Small intestine (tissue), 7 donors: ENCODE measurements at regions not wholly inside any gene's neighbourhood (a gene's known extent, or its start where the extent isn't known, plus 50 kb on each side); places are given as distances from the start of the nearest gene placed in this dataset.

Source experiments
- DNase-seq, 2 donors: peaks; one replicate each; pipeline versions ENCODE4 v3.0.0 to v3.0.0-alpha.2; 2013
- FAIRE-seq: peaks from 2 replicates; lab custom pipeline; 2012; peaks lifted over from hg19 to GRCh38; lab: Jason Lieb, UNC
- H3K27ac ChIP-seq, 3 donors: one replicate each; pipeline ENCODE4 v1.5.1; 2013; ENCODE audit warnings: low read length in 2 of 3, mild to moderate bottlenecking in 2 of 3, control low read depth in 1 of 3, inconsistent platforms in 1 of 3, low read depth in 1 of 3, moderate library complexity in 1 of 3
- H3K27me3 ChIP-seq, 3 donors: one replicate each; pipeline ENCODE4 v1.6.1; 2013; ENCODE audit warnings: low read length in 3 of 3, inconsistent platforms in 1 of 3; ENCODE audit not compliant: control insufficient read depth in 3 of 3, insufficient read depth in 3 of 3
- H3K36me3 ChIP-seq, 3 donors: one replicate each; pipeline ENCODE4 v1.6.1; 2013; ENCODE audit warnings: low read length in 3 of 3, inconsistent platforms in 1 of 3, low read depth in 1 of 3, mild to moderate bottlenecking in 1 of 3, moderate library complexity in 1 of 3; ENCODE audit not compliant: control insufficient read depth in 3 of 3, insufficient read depth in 2 of 3
- H3K4me1 ChIP-seq, 3 donors: one replicate each; pipeline ENCODE4 v1.6.1; 2013; ENCODE audit warnings: low read length in 2 of 3, inconsistent platforms in 1 of 3, low read depth in 1 of 3, mild to moderate bottlenecking in 1 of 3, moderate library complexity in 1 of 3; ENCODE audit not compliant: control insufficient read depth in 3 of 3, insufficient read depth in 2 of 3
- H3K4me3 ChIP-seq, 3 donors: one replicate each; pipeline ENCODE4 v1.5.1; 2013; ENCODE audit warnings: low read length in 3 of 3, control low read depth in 1 of 3, inconsistent platforms in 1 of 3, low read depth in 1 of 3, mild to moderate bottlenecking in 1 of 3, moderate library complexity in 1 of 3
- H3K9me3 ChIP-seq, 2 donors: one replicate each; pipeline ENCODE4 v1.6.1; 2013; ENCODE audit warnings: low read depth in 1 of 2, low read length in 1 of 2; ENCODE audit not compliant: control insufficient read depth in 2 of 2, insufficient read depth in 1 of 2
- WGBS, 3 donors: extraction: QIAGEN DNeasy Blood & Tissue Kit; methylation state at CpG; one replicate each; pipeline ENCODE4 v1.1.7; 2013; 5-methylcytosine and 5-hydroxymethylcytosine counted together
- donor health status: healthy with polysubstance abuse.
- donor health status: control.
- donor health status: control.
- donor health status: Bipolar disorder and iron deficiency.
- donor health status: healthy.

DNA sequence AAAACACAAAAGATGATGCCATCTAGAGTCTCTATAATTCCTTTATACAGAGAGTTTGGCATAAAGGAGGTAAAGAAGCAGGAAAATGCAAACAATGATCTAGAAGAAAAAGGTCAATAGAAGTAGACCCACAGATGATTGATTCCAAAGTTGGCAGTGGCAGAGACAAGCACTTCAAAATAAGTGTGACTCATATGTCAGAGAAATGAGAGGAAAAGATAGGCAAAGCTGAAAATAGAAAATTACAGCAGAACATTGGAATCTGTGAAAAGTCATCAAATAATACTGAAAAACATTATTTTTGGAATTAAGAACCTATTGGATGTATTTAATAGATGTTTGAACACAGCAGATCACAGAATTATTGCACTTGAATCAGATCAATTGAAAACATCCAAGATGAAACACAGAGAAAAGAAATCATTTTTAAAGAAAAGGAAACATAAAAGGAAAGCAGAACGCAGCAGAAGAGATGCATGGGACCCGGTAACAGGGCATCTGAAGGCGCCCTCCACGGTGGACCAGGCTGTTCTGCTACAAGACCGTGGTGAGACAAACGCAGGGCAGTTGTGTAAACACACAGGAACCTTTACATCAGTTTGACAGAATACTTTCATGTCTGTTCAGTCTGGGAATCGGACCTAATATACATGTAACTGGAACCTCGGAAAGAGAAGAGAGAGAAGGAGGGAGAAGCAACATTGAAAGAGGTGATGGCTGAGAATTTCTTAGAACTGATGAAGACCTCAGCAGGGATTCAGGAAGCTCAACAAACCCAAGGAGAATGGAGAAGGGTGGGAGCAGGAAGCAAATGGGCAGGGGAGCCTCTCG is 74.6 kb upstream of the GPC1 start:
- FAIRE-seq, result no peak
- H3K4me1 ChIP-seq, result no peaks in the 10 kb centered on the region
- H3K36me3 ChIP-seq, result no peaks in the 10 kb centered on the region
- no peak for DNase-seq
- WGBS, 3 donors, result 85 to 96% (median 87%) methylated on average over 9 of the region's 9 CpGs
- peaks cover 0 to 14% of the 10 kb centered on the region in 2 donors for H3K9me3 ChIP-seq
- H3K27me3 ChIP-seq, result no peaks in the 10 kb centered on the region
- no peak overlapping the region for H3K27ac ChIP-seq
- H3K4me3 ChIP-seq, result no peak overlapping the region

DNA sequence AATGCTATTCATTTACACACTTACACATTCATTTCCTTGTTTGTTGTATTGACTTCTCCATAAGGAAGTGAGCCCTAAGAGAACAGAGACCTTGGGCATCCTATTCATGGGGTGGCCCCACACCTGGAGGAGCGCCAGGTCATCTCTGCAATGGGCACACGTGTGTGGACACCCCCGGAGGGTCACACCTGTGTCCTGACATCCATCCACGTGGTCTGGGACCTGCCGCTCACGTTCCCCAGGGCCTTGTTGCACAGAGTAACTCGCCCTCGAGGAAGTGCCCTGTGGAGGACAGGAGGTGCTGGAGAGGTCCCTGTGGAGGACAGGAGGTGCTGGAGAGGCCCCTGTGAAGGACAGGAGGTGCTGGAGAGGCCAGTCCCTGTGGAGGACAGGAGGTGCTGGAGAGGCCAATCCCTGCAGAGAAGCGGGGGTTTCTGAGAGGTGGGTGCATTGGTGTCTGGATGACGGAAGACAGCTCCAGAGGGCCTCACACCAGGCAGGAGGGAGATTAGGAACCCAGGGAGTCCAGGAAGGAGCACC is 73.2 kb upstream of the GPC1 start:
- FAIRE-seq (no peak), DNase-seq (no peak)
- no peaks in the 10 kb centered on the region for H3K27me3 ChIP-seq
- H3K9me3 ChIP-seq, result peaks cover 0 to 14% of the 10 kb centered on the region in 2 donors
- no peaks in the 10 kb centered on the region for H3K4me1 ChIP-seq
- no peak overlapping the region for H3K4me3 ChIP-seq
- no peak overlapping the region for H3K27ac ChIP-seq
- H3K36me3 ChIP-seq, result no peaks in the 10 kb centered on the region
- WGBS, 3 donors, result 66 to 81% (median 66%) methylated on average over 10 of the region's 10 CpGs

DNA sequence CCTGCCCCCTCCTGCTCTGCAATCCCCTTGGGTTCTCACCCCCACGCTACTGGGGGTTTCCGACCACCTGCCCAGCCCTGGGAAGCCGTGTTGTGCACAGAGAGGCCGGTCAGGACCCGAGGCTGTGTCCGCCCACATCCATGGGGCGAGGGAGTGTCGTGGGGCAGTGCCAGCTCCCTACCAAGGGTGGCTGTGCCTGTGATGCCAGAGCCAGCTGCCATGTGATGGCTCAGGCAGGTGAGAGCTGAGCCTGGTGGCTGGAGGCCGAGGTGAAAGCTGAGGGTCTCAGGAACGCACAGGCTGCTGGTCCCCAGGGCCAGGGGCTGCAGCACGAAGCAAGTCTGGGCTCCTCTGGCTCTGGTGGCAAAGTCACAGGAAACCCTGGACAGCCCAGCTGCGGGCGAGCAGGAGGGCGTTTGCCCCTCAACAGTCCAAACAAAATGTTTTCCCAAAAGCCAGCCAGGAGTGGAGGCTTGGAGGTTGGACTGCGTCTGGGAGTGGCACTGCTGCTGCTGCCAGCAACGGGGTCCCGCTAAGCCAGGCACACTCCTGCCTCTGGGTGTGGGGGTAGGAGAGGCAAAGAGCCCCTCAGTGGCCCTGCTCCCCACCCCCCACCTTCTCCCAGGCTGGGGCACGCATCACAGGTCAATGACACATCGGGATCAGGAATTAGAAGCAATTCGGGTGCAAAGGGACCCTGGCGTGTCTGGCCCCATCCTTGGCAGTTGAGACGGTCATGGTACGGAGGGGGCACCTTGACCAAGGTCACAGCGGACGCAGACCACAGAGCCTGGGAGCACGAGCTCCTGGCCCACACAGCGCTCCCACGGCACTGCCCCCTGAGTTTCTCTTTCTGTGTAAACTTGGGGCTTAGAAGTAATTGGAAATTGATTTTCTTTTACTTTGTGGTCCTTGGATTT is 72.4 kb upstream of the GPC1 start:
- FAIRE-seq (no peak), DNase-seq (no peak)
- 67 to 80% (median 67%) methylated on average over 27 to 28 of the region's 28 CpGs for WGBS, 3 donors
- H3K27ac ChIP-seq, result no peak overlapping the region
- no peak overlapping the region for H3K4me3 ChIP-seq
- peaks cover 0 to 14% of the 10 kb centered on the region in 2 donors for H3K9me3 ChIP-seq
- H3K27me3 ChIP-seq, result no peaks in the 10 kb centered on the region
- no peaks in the 10 kb centered on the region for H3K36me3 ChIP-seq
- H3K4me1 ChIP-seq, result no peaks in the 10 kb centered on the region

DNA sequence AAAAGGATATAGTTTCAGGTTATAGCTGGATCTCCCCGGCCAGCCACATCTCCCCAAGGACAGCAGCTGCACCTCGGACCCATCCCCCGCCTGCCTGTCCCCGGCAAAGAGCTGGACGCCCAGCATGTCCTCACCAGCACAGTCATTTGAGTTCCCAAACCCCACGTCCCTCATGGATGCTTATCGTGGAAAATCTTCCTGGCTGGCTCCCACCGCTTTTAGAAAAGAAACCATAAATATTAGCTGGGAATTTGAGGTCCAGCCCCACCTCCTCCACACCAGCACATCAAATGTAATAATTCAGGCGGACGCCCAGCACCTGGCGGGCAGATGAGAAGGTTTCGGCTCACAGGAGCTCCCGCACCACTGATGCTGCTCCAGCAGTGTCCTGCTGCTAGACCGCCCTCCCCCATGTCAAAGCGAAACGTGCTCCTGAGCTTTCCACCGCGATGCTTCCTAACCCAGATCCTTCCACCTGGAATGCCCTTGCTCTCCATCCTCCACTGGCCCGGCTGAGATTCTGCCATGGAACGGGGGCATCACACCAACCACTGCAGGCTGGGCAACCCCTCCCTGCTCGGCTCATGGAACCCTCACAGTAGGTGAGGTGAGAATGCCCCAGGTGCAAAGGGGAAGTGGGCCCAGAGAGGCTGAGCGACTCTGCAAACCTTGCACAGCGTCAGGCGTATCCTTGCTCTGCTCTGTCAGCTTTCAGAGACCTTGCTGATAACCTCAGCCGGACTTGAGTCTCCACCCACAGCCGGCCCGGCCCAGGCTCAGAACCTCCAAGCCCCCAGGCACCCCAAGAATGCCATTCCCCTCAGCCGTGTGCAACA is 71.5 kb upstream of the GPC1 start:
- 69 to 76% (median 73%) methylated on average over 28 of the region's 28 CpGs for WGBS, 3 donors
- Histone ChIP-seq H3K36me3 (no peaks in the 10 kb centered on the region), H3K4me3 (no peak overlapping the region), H3K4me1 (no peaks in the 10 kb centered on the region), H3K27ac (no peak overlapping the region), H3K9me3 (peaks cover 0 to 14% of the 10 kb centered on the region in 2 donors), H3K27me3 (no peaks in the 10 kb centered on the region)
- FAIRE-seq (no peak), DNase-seq (no peak)

DNA sequence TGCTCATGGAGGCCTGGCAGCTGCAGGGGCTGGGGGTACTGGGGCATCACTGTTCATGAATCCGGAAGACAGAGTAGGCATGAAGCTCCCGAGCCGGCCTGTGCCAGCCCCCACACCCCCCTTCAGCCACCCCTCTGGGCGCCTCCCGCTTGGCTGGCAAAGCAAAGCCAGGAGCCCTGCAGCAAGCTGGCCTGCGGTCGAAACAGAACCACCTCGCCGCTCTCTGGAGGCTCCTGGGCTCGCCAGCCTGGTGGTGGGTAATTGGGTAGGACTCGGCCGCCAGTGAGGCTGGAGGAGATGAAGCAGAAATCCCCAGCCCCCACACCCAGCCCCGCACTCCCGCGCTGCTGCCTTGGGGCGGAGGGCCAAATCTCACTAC is 70.9 kb upstream of the GPC1 start:
- DNase-seq (no peak), FAIRE-seq (no peak)

DNA sequence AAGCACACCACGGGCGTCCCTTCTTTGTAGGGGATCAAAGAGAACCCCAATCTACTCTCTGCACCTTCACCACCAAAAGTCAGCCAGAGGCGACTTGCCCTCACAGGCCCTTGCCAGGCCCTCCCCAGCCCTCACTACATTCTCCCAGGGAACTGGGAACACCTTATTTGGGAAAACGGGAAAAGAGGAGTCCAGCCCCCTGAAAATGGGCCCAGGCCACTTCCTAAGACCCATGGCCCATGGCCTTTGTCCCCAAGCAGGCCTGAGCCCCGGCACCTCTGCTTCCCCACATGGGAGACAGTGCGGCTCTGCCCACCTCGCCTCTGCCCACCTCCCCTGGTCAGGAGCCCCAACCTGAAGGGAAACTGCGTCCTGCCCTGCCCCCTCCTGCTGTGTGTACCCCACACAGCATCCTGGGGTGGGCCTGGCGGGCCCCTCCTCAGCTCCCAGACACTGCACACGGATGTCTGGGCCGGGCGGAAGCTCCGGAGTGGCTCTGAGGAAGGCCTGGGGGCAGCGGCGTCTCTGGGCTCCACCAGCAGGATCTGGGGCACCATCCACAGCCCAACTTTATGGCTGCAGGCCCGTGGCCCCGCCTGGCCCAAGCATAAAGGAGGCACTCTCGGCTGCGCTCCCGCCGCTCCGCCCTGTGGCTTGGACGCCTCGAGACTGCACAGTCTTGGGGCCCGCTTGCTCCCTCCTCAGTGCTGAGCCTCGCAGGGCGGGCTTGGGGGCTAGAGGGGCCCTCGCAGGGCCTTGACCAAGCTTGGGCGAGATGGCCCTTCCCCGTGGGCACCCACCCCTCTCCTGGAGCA is 70.3 kb upstream of the GPC1 start:
- no peak for DNase-seq

More for the DNA sequence above, 70.9 kb upstream of the GPC1 start:
- Histone ChIP-seq H3K4me1 (no peaks in the 10 kb centered on the region), H3K27me3 (no peaks in the 10 kb centered on the region), H3K9me3 (peaks cover 0 to 14% of the 10 kb centered on the region in 2 donors), H3K27ac (no peak overlapping the region), H3K36me3 (no peaks in the 10 kb centered on the region), H3K4me3 (no peak overlapping the region)
- 86 to 89% (median 88%) methylated on average over 14 to 16 of the region's 16 CpGs for WGBS, 3 donors

DNA sequence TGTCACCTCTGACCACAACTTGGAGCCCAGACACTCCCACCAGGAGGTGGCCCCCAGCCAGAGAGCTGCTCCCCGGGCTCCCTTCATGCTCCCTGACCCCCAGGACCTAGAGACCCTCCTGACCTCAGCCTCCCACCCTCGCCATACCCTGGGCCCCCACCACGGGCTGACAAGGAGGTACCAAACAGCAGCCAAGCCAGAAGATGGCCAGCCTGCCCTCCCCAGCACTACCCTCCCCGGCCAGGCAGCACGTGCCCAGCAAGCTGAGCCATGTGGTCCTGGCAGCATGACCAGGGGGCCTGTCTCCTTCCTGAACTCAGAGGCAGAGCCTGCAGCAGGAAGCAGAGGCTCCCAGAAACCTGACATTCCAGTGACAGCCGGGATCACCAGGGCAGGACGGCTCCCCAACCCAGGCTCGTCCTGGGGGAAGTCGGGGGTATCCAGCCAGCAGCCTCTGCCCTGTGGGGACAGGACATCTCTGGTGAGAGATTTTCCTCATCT is 69.4 kb upstream of the GPC1 start:
- WGBS, 3 donors, result 58 to 67% (median 62%) methylated on average over 9 of the region's 9 CpGs
- FAIRE-seq, result no peak
- Histone ChIP-seq H3K36me3 (no peaks in the 10 kb centered on the region), H3K4me1 (no peaks in the 10 kb centered on the region), H3K4me3 (no peak overlapping the region), H3K27me3 (no peaks in the 10 kb centered on the region), H3K27ac (no peak overlapping the region), H3K9me3 (peaks cover 0 to 8% of the 10 kb centered on the region in 2 donors)
- DNase-seq, result no peak

More for the DNA sequence above, 70.3 kb upstream of the GPC1 start:
- Histone ChIP-seq H3K9me3 (peaks cover 0 to 12% of the 10 kb centered on the region in 2 donors), H3K4me1 (no peaks in the 10 kb centered on the region), H3K36me3 (no peaks in the 10 kb centered on the region), H3K4me3 (no peak overlapping the region), H3K27ac (no peak overlapping the region), H3K27me3 (no peaks in the 10 kb centered on the region)
- 71 to 83% (median 74%) methylated on average over 30 of the region's 30 CpGs for WGBS, 3 donors
- FAIRE-seq, result no peak
